Hepatocyte (in vitro differentiated cells): ENCODE measurements at regions not wholly inside any gene's neighbourhood (a gene's known extent, or its start where the extent isn't known, plus 50 kb on each side); places are given as distances from the start of the nearest gene placed in this dataset.

Experiments used
- DNase-seq: peaks from one replicate; pipeline ENCODE4 v3.0.0-alpha.2; 2016; ENCODE audit warnings: low spot score
- H2AFZ ChIP-seq: fragments of 200-600 bp; sonication (generic); 2 replicates; pipeline ENCODE4 v1.6.0; 2016; ENCODE audit warnings: antibody characterized with exemption, mild to moderate bottlenecking
- H3K27ac ChIP-seq: fragments of 200-600 bp; sonication (generic); 2 replicates; pipeline ENCODE4 v1.5.1; 2016; ENCODE audit warnings: mild to moderate bottlenecking
- H3K27me3 ChIP-seq: fragments of 200-600 bp; sonication (generic); 2 replicates; pipeline ENCODE4 v1.6.1; 2016
- H3K36me3 ChIP-seq: fragments of 200-600 bp; sonication (generic); replicated peaks from 2 replicates; pipeline ENCODE4 v1.5.1; 2016; ENCODE audit warnings: low read depth; ENCODE audit not compliant: insufficient read depth
- H3K4me1 ChIP-seq: fragments of 200-600 bp; sonication (generic); 2 replicates; pipeline ENCODE4 v1.5.1; 2016; ENCODE audit warnings: mild to moderate bottlenecking, moderate library complexity; ENCODE audit not compliant: insufficient read depth
- H3K4me2 ChIP-seq: fragments of 200-600 bp; sonication (generic); 2 replicates; pipeline ENCODE4 v1.6.0; 2016
- H3K4me3 ChIP-seq: fragments of 200-600 bp; sonication (generic); 2 replicates; pipeline ENCODE4 v1.5.1; 2016; ENCODE audit warnings: mild to moderate bottlenecking
- H3K79me2 ChIP-seq: fragments of 200-600 bp; sonication (generic); 2 replicates; pipeline ENCODE4 v1.6.0; 2017; ENCODE audit warnings: mild to moderate bottlenecking
- H3K9me2 ChIP-seq: fragments of 200-600 bp; sonication (generic); replicated peaks from 2 replicates; pipeline ENCODE4 v1.6.0; 2017; ENCODE audit warnings: mild to moderate bottlenecking; ENCODE audit not compliant: insufficient read depth
- H3K9me3 ChIP-seq: fragments of 200-600 bp; sonication (generic); 2 replicates; pipeline ENCODE4 v1.5.1; 2016; ENCODE audit warnings: low read depth, mild to moderate bottlenecking
- H4K20me1 ChIP-seq: fragments of 200-600 bp; sonication (generic); 2 replicates; pipeline ENCODE4 v1.6.0; 2016; ENCODE audit warnings: mild to moderate bottlenecking; ENCODE audit not compliant: insufficient read depth, poor library complexity, severe bottlenecking
- EZH2 ChIP-seq: fragments of 200-600 bp; sonication (generic); IDR thresholded peaks from 2 replicates; pipeline ENCODE4 v1.6.1; 2016; ENCODE audit warnings: antibody characterized with exemption, mild to moderate bottlenecking, borderline replicate concordance
- EZH2phosphoT487 ChIP-seq: fragments of 200-600 bp; sonication (generic); IDR thresholded peaks from one replicate; pipeline ENCODE4 v1.6.1; 2018; ENCODE audit warnings: antibody characterized with exemption, mild to moderate bottlenecking, low read depth, moderate library complexity; ENCODE audit not compliant: unreplicated experiment, severe bottlenecking
- WGBS: methylation state at CpG from one replicate; pipeline ENCODE4 v1.1.6; 2016; ENCODE audit warnings: low lambda C conversion rate; ENCODE audit errors: missing lambda C conversion rate; 5-methylcytosine and 5-hydroxymethylcytosine counted together
- TF ChIP-seq, protein P1 (sequence below): fragments of 200-600 bp; sonication (generic); IDR thresholded peaks from 2 replicates; pipeline ENCODE4 v1.5.1; 2016; ENCODE audit warnings: antibody characterized with exemption, mild to moderate bottlenecking; ENCODE audit not compliant: poor library complexity

DNA sequence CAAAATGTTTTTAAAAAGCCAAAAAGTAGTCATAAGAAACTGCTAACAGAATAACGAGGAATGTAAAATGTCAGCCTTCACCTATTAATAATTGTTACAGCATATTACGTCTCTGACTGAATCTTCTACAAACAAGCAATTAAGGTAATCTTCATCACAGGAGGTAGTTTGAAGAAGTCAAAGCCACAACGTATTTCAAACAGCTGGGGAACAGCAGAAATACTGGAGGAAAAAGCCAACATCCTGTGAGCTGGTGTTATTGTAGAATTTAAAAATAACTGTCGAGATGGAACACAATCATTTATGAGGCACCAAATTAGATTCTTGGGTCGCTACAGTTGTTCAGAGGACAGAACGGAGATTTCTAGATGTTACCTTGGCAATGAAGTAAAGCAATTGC lies 450.5 kb downstream of the AGTPBP1 start:
- Histone ChIP-seq H3K27ac (no peak overlapping the region), H3K36me3 (no peaks in the 10 kb centered on the region), H4K20me1 (no peaks in the 10 kb centered on the region), H3K9me3 (no peaks in the 10 kb centered on the region), H2AFZ (no peak overlapping the region), H3K79me2 (no peaks in the 10 kb centered on the region), H3K4me2 (no peak overlapping the region), H3K9me2 (no peaks in the 10 kb centered on the region), H3K4me3 (no peak overlapping the region), H3K4me1 (no peaks in the 10 kb centered on the region), H3K27me3 (no peaks in the 10 kb centered on the region)
- DNase-seq, result no peak
- TF ChIP-seq, protein P1, sequence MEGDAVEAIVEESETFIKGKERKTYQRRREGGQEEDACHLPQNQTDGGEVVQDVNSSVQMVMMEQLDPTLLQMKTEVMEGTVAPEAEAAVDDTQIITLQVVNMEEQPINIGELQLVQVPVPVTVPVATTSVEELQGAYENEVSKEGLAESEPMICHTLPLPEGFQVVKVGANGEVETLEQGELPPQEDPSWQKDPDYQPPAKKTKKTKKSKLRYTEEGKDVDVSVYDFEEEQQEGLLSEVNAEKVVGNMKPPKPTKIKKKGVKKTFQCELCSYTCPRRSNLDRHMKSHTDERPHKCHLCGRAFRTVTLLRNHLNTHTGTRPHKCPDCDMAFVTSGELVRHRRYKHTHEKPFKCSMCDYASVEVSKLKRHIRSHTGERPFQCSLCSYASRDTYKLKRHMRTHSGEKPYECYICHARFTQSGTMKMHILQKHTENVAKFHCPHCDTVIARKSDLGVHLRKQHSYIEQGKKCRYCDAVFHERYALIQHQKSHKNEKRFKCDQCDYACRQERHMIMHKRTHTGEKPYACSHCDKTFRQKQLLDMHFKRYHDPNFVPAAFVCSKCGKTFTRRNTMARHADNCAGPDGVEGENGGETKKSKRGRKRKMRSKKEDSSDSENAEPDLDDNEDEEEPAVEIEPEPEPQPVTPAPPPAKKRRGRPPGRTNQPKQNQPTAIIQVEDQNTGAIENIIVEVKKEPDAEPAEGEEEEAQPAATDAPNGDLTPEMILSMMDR, result no peak
- TF ChIP-seq EZH2 (no peak), EZH2phosphoT487 (no peak)
- WGBS, result 72% methylated on average over 6 of the region's 6 CpGs

DNA sequence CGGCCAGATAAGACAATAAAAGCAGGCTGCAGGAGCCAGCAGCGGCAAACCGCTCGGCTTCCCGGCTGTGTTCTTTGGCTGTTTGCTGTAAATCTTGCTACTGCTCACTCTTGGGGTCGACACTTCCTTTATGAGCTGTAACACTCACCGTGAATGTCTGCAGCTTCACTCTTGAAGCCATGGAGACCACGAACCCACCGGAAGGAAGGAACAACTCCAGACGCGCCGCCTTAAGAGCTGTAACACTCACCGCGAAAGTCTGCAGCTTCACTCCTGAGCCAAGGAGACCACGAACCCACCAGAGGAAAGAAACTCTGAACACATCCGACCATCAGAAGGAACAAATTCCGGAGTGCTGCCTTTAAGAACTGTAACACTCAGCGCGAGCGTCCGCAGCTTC lies 451.7 kb downstream of the AGTPBP1 start:
- TF ChIP-seq, protein P1, result no peak
- no peaks in the 10 kb centered on the region for H3K9me2 ChIP-seq
- H3K4me2 ChIP-seq, result no peak overlapping the region
- no peak overlapping the region for H3K4me3 ChIP-seq
- no peaks in the 10 kb centered on the region for H3K4me1 ChIP-seq
- no peaks in the 10 kb centered on the region for H3K9me3 ChIP-seq
- H3K27ac ChIP-seq, result no peak overlapping the region
- no peaks in the 10 kb centered on the region for H3K27me3 ChIP-seq
- no peaks in the 10 kb centered on the region for H4K20me1 ChIP-seq
- H3K79me2 ChIP-seq, result no peaks in the 10 kb centered on the region
- WGBS, result 91% methylated on average over 20 of the region's 21 CpGs
- H3K36me3 ChIP-seq, result no peaks in the 10 kb centered on the region
- DNase-seq, result no peak
- no peak overlapping the region for H2AFZ ChIP-seq

DNA sequence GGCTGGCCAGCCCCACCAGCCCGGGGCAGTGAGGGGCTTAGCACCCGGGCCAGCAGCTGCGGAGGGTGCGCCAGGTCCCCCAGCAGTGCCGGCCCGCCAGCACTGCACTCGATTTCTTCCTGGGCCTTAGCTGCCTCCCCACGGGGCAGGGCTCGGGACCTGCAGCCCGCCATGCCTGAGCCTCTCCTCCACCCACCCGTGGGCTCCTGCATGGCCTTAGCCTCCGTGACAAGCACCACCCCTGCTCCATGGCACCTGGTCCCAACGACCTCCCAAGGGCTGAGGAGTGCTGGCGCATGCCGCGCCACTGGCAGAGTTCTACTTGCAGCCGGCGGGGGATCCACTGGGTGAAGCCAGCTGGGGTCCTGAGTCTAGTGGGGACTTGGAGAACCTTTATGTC lies 452.6 kb downstream of the AGTPBP1 start:
- H3K4me3 ChIP-seq, result no peak overlapping the region
- WGBS, result 98% methylated on average over 18 of the region's 18 CpGs
- H3K4me2 ChIP-seq, result no peak overlapping the region
- no peaks in the 10 kb centered on the region for H3K4me1 ChIP-seq
- no peak for TF ChIP-seq EZH2phosphoT487
- no peak for TF ChIP-seq EZH2
- TF ChIP-seq, protein P1, result no peak
- no peak overlapping the region for H2AFZ ChIP-seq
- DNase-seq, result no peak
- no peaks in the 10 kb centered on the region for H3K36me3 ChIP-seq
- no peak overlapping the region for H3K27ac ChIP-seq
- H3K79me2 ChIP-seq, result no peaks in the 10 kb centered on the region
- no peaks in the 10 kb centered on the region for H3K27me3 ChIP-seq
- H3K9me2 ChIP-seq, result no peaks in the 10 kb centered on the region
- H4K20me1 ChIP-seq, result no peaks in the 10 kb centered on the region
- no peaks in the 10 kb centered on the region for H3K9me3 ChIP-seq

DNA sequence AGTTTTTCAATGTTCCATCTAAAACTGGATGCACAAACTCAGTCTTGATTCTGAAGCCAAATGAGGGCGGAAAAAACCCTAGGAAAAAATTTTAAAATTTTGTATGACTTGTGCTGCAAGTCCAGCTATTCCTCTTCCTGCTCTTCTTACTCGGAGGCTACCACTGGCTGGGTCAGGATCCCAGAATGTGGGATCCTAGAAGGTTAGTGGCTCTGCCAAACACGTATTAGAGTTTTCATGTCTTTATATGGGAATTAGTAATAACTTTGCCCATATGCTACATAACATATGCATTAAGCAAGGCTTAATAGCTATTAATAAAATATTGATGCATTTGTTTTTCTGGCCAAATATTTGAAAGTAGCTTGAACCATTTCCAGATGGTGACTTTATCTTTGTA lies 458.3 kb downstream of the AGTPBP1 start:
- no peak for DNase-seq
- no peaks in the 10 kb centered on the region for H4K20me1 ChIP-seq
- TF ChIP-seq EZH2, result no peak
- TF ChIP-seq, protein P1, result no peak
- TF ChIP-seq EZH2phosphoT487, result no peak

More for the DNA sequence above, 458.3 kb downstream of the AGTPBP1 start:
- WGBS, result 80% methylated on average over 3 of the region's 3 CpGs
- Histone ChIP-seq H3K27ac (no peak overlapping the region), H3K4me1 (no peaks in the 10 kb centered on the region), H3K79me2 (no peaks in the 10 kb centered on the region), H2AFZ (no peak overlapping the region), H3K9me2 (no peaks in the 10 kb centered on the region), H3K27me3 (no peaks in the 10 kb centered on the region), H3K36me3 (no peaks in the 10 kb centered on the region), H3K4me3 (no peak overlapping the region), H3K4me2 (no peak overlapping the region), H3K9me3 (no peaks in the 10 kb centered on the region)
